Left forelimb (tissue), 1 donor: ENCODE measurements at regions not wholly inside any gene's neighbourhood (a gene's known extent, or its start where the extent isn't known, plus 50 kb on each side); places are given as distances from the start of the nearest gene placed in this dataset.

Source experiments
- DNase-seq: peaks from one replicate; pipeline ENCODE4 v3.0.0-alpha.2; 2018; ENCODE audit warnings: low spot score

- no peak for DNase-seq
Measured at GRCh38 chr5:117220730-117221129, 646.1 kb upstream of the SEMA6A start.

- no peak for DNase-seq
Measured at GRCh38 chr5:117218789-117219188, 644.2 kb upstream of the SEMA6A start.

GRCh38 chr5:117212866-117213265, 638.2 kb upstream of the SEMA6A start:
- no peak for DNase-seq

GRCh38 chr5:117210796-117211195, 636.2 kb upstream of the SEMA6A start:
- no peak for DNase-seq

GRCh38 chr5:117209479-117209878, 634.9 kb upstream of the SEMA6A start:
- no peak for DNase-seq

GRCh38 chr5:117207088-117207668, 632.6 kb upstream of the SEMA6A start:
- DNase-seq, result no peak

GRCh38 chr5:117205894-117206293, 631.3 kb upstream of the SEMA6A start:
- no peak for DNase-seq

- no peak for DNase-seq
Measured at GRCh38 chr5:117204926-117205869, 630.6 kb upstream of the SEMA6A start.

- no peak for DNase-seq
Measured at GRCh38 chr5:117204404-117204803, 629.8 kb upstream of the SEMA6A start.

- DNase-seq, result no peak
Measured at GRCh38 chr5:117203584-117203983, 629.0 kb upstream of the SEMA6A start.

- no peak for DNase-seq
Measured at GRCh38 chr5:117201001-117201400, 626.4 kb upstream of the SEMA6A start.

GRCh38 chr5:117195076-117195475, 620.5 kb upstream of the SEMA6A start:
- DNase-seq, result no peak

- DNase-seq, result no peak
Measured at GRCh38 chr5:117191251-117191650, 616.6 kb upstream of the SEMA6A start.

GRCh38 chr5:117189784-117190183, 615.2 kb upstream of the SEMA6A start:
- DNase-seq, result no peak

- DNase-seq, result no peak
Measured at GRCh38 chr5:117188211-117188610, 613.6 kb upstream of the SEMA6A start.

GRCh38 chr5:117186751-117187150, 612.1 kb upstream of the SEMA6A start:
- DNase-seq, result no peak

- DNase-seq, result no peak
Measured at GRCh38 chr5:117183326-117183725, 608.7 kb upstream of the SEMA6A start.

GRCh38 chr5:117182104-117182503, 607.5 kb upstream of the SEMA6A start:
- DNase-seq, result no peak

GRCh38 chr5:117177302-117177701, 602.7 kb upstream of the SEMA6A start:
- DNase-seq, result no peak

- no peak for DNase-seq
Measured at GRCh38 chr5:117165068-117165467, 590.4 kb upstream of the SEMA6A start.

- no peak for DNase-seq
Measured at GRCh38 chr5:117161718-117162335, 587.2 kb upstream of the SEMA6A start.

- DNase-seq, result no peak
Measured at GRCh38 chr5:117160391-117160790, 585.8 kb upstream of the SEMA6A start.

- DNase-seq, result no peak
Measured at GRCh38 chr5:117149312-117149711, 574.7 kb upstream of the SEMA6A start.
